ENCODE measurements at regions not wholly inside any gene's neighbourhood (a gene's known extent, or its start where the extent isn't known, plus 50 kb on each side); places are given as distances from the start of the nearest gene placed in this dataset.

DNA sequence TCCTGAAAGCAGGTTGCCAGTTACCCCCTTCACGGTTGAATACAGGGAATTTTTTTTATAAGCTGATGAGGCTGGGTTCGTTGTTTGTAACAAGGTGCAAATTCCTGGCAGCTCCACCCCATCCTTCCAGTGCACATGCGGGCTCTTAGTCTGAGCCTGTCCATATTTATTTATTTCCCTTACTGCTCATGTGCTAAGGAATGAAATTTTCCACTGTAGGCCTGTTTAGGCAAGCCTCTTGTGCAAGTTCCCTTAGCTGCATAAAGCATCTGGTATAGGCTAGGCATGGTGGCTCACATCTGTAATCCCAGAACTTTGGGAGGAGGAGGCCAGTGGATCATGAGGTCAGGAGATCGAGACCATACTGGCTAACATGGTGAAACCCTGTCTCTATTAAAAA, 560.9 kb upstream of the PCDH9 start:
- intact Hi-C loops (cut with micrococcal nuclease) = no loop called here
- H3K4me1 ChIP-seq = no peaks in the 10 kb centered on the region
- TF ChIP-seq, protein P1, sequence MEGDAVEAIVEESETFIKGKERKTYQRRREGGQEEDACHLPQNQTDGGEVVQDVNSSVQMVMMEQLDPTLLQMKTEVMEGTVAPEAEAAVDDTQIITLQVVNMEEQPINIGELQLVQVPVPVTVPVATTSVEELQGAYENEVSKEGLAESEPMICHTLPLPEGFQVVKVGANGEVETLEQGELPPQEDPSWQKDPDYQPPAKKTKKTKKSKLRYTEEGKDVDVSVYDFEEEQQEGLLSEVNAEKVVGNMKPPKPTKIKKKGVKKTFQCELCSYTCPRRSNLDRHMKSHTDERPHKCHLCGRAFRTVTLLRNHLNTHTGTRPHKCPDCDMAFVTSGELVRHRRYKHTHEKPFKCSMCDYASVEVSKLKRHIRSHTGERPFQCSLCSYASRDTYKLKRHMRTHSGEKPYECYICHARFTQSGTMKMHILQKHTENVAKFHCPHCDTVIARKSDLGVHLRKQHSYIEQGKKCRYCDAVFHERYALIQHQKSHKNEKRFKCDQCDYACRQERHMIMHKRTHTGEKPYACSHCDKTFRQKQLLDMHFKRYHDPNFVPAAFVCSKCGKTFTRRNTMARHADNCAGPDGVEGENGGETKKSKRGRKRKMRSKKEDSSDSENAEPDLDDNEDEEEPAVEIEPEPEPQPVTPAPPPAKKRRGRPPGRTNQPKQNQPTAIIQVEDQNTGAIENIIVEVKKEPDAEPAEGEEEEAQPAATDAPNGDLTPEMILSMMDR (IDR thresholded peaks at IDR 0.05; ENCODE audit: borderline replicate concordance) = no peak
- peaks cover 3% of the 10 kb centered on the region for H3K9me3 ChIP-seq (replicated peaks)
- DNase-seq = no peak
- no peaks in the 10 kb centered on the region for H3K27me3 ChIP-seq (ENCODE audit: low read depth)
- H3K4me3 ChIP-seq = no peak overlapping the region
- no peaks in the 10 kb centered on the region for H3K36me3 ChIP-seq
- H3K27ac ChIP-seq (replicated peaks) = no peak overlapping the region

DNA sequence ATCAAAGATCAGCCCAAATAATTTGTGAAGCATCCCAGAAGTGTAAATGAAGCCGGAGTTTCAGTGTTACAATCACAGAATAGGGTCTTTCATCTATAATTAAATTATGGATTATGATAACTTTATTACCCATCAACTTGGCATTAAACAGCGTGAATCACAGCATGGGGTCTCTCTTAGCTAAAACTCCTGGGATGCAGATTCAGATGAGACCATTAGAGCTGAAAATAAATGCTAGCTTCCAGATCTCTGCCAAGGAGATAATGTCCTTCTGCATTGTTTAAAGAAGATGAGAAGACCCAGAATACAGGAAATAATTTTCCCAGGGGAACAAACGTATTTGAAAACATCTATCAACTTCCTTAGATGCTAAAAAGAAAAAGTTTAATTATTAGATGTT, 546.0 kb upstream of the PCDH9 start:
- intact Hi-C loops (cut with micrococcal nuclease) = no loop called here
- DNase-seq = no peak
- Histone ChIP-seq H3K27me3 (ENCODE audit: low read depth) (no peaks in the 10 kb centered on the region), H3K4me3 (no peak overlapping the region), H3K9me3 (replicated peaks) (peaks cover 17% of the 10 kb centered on the region), H3K27ac (replicated peaks) (no peak overlapping the region), H3K4me1 (no peaks in the 10 kb centered on the region), H3K36me3 (no peaks in the 10 kb centered on the region)
- TF ChIP-seq, protein P1 (IDR thresholded peaks at IDR 0.05; ENCODE audit: borderline replicate concordance) = no peak

DNA sequence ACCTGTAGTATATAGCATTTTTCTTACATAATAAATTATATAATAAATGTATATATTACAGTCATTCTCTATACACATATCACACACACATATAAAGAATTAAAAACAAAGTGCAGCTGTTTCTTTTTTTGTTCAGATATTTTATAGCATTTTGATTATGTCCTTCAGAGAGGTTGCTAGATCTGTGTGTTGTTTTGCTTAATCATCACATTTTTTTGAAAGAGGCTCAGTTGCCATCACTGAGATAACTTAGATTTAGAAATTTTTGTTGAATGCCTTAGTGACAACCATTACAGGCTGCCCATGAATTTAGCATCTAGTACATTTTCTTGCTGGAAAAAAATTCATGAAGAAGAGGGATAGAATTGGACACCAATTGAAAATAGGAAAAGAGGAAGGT, 545.2 kb upstream of the PCDH9 start:
- no peaks in the 10 kb centered on the region for H3K4me1 ChIP-seq
- intact Hi-C loops (cut with micrococcal nuclease) = no loop called here
- H3K36me3 ChIP-seq = no peaks in the 10 kb centered on the region
- TF ChIP-seq, protein P1 (IDR thresholded peaks at IDR 0.05; ENCODE audit: borderline replicate concordance) = no peak
- H3K9me3 ChIP-seq (replicated peaks) = peaks cover 17% of the 10 kb centered on the region
- H3K4me3 ChIP-seq = no peak overlapping the region
- H3K27me3 ChIP-seq (ENCODE audit: low read depth) = no peaks in the 10 kb centered on the region
- no peak overlapping the region for H3K27ac ChIP-seq (replicated peaks)
- DNase-seq = no peak

DNA sequence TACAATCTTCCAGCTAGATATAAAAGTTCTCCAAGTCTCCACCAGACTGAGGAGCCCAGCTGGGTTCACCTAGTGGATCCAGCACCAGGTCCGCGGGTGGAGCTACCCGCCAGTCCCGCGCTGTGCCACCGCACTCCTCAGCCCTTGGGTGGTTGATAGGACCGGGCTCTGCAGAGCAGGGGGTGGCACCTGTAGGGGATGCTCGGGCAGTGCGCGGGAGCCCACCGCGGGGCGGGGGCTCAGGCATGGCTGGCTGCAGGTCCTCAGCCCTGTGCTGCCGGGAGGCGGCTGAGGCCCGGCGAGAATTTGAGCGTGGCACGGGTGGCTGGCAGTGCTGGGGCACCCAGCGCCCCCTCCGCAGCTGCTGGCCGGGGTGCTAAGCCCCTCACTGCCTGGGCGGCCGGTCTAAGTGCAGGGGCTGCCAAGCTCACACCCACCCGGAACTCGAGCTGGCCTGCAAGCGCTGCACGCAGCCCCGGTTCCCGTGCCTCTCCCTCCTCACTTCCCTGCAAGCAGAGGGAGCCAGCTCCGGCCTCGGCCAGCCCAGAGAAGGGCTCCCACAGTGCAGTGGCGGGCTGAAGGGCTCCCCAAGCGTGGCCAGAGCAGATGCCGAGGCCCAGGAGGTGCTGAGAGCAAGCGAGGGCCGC, 542.8 kb upstream of the PCDH9 start:
- H3K27ac ChIP-seq (replicated peaks) = no peak overlapping the region
- DNase-seq = peak; percentile 9
- H3K4me1 ChIP-seq = no peaks in the 10 kb centered on the region
- intact Hi-C loops (cut with micrococcal nuclease) = no loop called here
- TF ChIP-seq, protein P1 (IDR thresholded peaks at IDR 0.05; ENCODE audit: borderline replicate concordance) = no peak
- peaks cover 17% of the 10 kb centered on the region for H3K9me3 ChIP-seq (replicated peaks)
- H3K27me3 ChIP-seq (ENCODE audit: low read depth) = no peaks in the 10 kb centered on the region
- no peaks in the 10 kb centered on the region for H3K36me3 ChIP-seq
- H3K4me3 ChIP-seq = no peak overlapping the region

DNA sequence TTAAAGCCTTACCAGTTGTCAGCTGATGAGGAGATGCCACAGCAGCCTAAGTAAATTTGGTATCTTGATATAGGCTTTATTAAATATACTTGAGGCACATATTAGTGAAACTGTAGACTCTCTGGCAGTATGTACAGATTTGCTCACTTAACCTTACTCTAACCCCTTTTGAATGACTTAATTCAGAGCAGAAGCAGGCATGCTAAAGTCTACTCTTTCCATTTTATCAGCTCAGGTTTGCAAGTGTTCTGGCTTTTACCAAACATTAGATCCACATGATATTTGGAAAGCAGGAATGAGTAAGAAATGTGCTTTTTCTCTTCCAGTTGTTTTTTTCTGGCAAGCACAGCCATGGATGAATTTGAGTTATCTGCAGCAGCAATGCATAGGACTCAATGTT, 541.0 kb upstream of the PCDH9 start:
- Histone ChIP-seq H3K9me3 (replicated peaks) (peaks cover 20% of the 10 kb centered on the region), H3K4me1 (no peaks in the 10 kb centered on the region), H3K27me3 (ENCODE audit: low read depth) (no peaks in the 10 kb centered on the region), H3K36me3 (no peaks in the 10 kb centered on the region), H3K27ac (replicated peaks) (no peak overlapping the region), H3K4me3 (no peak overlapping the region)
- TF ChIP-seq, protein P1 (IDR thresholded peaks at IDR 0.05; ENCODE audit: borderline replicate concordance) = no peak
- intact Hi-C loops (cut with micrococcal nuclease) = no loop called here
- DNase-seq = no peak
